Activated T-cell treated with anti-CD3 and anti-CD28 coated beads, Interleukin-2, amount 50 U/mL, for 48 hours (primary cell): ENCODE measurements at regions not wholly inside any gene's neighbourhood (a gene's known extent, or its start where the extent isn't known, plus 50 kb on each side); places are given as distances from the start of the nearest gene placed in this dataset.
"Not testable (repeated sequence)": the region's sequence is repeated elsewhere in the genome, so short reads cannot be mapped to it uniquely, and the experiment has no call there.

Source experiments
- DNase-seq, 2 experiments: peaks; one replicate each; pipeline ENCODE4 v3.0.0-alpha.2; 2020

DNA sequence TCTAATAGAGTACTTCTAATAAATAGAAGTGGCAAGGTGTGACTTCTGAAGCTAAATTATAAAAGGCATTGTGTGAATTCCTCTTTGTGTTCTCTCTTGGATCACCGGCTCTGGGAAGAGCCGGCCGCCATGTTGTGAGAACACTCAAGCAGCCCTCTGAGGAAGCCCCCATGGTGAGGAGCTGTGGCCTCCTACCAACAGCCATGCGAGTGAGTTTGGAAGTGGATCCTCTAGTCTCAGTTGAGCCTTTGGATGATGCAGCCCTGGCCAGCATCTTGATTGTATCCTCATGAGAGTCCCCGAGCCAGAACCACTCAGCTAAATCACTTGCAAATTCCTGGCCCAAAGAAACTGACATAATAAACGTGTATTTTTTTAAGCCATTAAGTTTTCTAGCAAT lies 94.5 kb upstream of the CARD11 start:
- DNase-seq = no peak

DNA sequence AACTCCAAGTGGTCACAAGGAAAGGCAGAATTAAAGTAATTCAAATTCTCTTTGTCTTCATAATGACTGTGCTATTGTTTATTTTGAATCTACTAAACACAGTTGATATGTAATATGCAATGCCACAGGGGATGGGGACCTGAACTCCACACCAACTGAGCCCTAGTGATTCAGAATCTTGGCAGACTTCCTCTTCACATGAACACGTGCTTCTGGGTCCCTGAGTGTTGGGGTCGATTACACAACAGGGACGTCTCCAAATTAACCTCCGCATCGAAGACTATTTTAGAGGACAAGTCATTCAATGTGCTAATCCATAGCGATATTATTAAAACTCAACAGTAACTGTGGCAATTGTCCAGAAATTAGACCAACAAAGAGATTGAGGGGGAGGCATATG lies 95.3 kb upstream of the CARD11 start:
- DNase-seq = no peak

DNA sequence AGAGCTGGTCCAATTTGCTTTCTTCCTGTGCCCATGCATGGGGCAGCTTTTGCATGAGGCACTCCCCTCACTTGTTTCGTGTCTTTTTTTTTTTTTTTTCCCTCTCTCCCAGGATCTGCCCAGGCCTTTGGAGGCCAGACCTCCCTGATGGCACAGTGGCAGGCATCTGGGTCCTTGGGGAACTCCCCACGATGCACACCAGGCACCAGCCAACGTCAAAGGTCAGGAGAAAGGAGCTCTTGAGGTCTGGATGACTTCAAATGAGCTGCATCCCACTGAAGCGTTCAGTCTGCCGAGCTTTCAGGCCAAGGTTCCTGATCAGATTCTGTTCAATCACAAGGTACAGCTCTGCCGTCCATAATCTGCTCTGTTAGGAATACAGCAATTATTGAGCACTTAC lies 97.2 kb upstream of the CARD11 start:
- no peak for DNase-seq

- DNase-seq = no peak
Measured at GRCh38 chr7:3141326-3141725, 97.7 kb upstream of the CARD11 start.

DNA sequence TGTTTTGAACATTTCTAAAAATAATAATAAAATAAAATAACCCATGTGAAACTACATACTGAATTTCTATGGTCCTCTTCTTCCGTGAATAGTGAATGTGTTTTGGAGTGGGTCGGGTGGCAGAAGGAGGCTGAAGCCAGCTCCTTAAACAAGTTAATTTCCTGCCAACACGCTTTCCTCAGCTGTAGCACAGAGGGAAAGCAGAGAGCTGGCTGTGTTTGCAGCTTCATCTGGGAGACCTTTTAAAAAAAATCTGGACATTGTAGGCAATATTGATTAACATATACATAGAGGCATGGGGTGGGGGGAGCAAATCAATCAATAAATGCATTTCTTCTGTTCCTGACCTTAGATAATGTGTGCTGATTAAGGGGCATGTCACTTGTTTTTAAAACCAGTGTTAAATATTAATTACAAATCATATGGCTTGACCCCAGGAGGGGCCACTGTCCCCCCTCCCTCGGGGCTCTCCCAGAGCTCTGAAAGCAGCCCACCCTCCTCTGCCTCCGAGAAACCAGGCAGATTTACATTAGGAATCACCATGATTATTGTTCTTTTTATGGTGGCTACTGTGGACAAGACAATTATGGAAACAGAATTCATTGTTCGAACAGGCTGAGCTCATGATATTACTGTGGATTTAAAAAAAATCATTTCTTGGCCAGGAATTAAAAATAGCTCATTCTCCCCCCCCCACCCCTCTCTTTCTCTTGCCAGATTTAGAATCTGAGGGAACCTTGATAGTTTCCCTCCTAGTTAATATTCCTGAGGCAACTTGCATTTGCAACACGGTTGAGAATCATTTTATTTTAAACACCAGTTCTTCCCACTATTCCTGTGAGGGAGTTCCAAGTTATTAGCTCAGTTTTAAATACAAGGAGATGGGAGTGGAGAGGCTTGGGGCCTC lies 100.5 kb upstream of the CARD11 start:
- DNase-seq = no peak

DNA sequence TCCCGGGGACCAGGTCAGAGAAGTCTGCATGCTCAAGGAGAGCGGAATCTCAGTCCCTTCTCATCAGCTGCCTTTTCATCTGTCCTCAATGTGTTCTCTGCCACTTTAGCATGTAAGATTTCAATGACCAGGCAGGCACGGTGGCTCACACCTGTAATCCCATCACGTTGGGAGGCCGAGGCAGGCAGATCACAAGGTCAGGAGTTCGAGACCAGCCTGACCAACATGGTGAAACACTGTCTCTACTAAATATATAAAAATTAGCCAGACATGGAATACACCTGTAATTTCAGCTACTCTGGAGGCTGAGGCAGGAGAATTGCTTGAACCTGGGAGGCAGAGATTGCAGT lies 101.1 kb upstream of the CARD11 start:
- DNase-seq = not testable (repeated sequence)

DNA sequence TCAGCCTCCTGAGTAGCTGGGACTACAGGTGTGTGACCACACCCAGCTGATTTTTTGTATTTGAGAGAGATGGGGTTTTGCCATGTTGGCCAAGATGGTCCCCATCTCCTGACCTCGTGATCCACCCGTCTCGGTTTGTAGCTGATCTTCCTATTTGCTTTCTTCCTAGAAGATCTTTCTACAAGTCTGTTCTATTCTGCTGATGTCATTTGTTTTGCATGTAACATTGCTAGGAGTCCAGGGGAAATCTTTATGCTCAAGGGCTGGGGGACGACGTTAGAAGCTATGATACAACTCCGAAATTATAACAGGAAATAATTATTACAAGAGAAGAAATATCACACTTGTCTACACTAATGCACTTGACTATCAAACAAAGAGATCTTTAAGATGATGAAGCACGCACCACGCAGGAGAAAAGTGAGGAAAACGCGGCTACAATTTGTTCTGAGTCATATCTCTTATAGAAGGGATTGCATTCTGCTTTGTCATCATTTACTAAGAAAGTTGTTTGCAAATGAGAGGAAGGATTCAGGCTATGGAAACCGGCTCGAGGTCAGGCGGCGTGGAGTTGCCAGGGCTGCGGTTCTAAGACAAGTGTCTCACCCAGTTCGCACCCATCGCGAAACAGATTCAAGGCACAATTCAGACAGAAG lies 103.0 kb upstream of the CARD11 start:
- no peak for DNase-seq

GRCh38 chr7:3148471-3148870 lies 104.8 kb upstream of the CARD11 start:
- DNase-seq = not testable (repeated sequence)

DNA sequence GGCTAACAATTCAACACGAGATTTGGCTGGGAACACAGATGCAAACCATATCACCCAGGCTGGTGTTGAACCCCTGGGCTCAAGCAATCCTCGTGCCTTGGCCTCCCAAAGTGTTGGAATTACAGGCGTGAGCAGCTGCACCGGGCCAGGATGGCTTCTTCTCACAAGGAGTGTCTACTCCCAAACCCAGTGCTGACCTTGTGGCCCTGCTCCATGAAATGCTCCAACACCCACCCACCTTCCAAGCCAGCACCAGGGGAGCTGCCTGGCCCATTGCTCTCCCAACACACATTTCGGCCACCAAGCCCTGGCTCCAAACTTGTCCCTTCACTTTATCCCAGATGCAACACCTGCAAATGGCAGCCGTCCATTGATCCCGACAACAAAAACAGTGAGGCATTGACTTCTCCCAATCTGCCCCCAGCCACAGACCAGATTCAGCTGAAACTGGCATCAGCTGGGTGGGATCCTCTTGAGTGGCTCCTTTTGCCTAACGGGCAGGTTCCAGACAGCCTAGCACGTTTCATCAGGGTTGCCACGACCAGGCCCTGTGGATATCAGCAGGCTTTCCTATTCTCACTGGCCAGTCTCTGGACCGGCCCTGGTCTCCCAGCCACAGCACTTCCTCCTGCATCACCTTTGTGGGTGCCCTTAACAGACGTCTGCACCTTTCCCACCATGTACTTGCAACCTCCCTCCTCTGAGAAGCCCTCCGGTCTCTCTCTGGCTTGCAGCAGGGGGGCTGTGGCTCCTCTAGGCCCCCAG lies 105.7 kb upstream of the CARD11 start:
- no peak for DNase-seq

DNA sequence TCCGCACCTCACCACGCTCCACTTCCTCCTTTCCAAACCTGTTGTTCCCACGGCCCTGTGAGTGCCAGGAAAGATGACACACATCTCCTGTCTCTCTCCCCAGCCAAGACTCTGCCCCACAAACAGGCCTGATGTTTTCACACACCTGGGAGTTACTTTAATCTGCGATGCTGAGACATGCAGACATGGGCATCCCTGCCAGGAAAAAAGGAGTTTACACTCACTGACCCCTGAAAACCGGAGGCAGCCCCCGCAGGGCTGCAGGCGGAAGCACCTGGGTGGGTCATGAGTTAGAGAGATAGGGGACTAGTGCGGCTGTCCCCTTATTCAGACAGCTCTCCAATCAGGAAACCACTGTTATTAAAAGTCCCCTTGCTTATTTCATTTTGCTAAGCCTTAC lies 106.4 kb upstream of the CARD11 start:
- no peak for DNase-seq

GRCh38 chr7:3151784-3152183 lies 108.1 kb upstream of the CARD11 start:
- DNase-seq = no peak

- DNase-seq = no peak
Measured at GRCh38 chr7:3152714-3153113, 109.0 kb upstream of the CARD11 start.

- no peak for DNase-seq
Measured at GRCh38 chr7:3153118-3153517, 109.5 kb upstream of the CARD11 start.

DNA sequence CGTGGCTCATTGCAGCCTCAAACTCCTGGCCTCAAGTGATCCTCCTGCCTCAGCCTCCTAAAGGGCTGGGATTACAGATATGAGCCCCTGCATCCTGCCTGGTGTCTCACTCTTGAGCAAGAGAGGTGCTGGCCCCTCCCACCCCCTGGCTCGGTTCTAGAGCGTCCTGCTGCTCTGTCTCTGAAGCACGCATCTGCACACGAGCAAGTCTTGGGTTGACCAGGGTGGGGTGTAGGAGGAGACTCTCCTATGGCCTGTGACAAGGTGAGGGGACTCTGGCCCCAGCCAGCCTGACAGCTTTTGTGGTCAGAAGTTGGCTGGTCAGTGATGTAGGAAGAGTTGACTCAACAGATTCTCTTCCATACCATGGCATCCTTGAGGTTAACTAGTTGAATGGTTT lies 110.7 kb upstream of the CARD11 start:
- DNase-seq = no peak

DNA sequence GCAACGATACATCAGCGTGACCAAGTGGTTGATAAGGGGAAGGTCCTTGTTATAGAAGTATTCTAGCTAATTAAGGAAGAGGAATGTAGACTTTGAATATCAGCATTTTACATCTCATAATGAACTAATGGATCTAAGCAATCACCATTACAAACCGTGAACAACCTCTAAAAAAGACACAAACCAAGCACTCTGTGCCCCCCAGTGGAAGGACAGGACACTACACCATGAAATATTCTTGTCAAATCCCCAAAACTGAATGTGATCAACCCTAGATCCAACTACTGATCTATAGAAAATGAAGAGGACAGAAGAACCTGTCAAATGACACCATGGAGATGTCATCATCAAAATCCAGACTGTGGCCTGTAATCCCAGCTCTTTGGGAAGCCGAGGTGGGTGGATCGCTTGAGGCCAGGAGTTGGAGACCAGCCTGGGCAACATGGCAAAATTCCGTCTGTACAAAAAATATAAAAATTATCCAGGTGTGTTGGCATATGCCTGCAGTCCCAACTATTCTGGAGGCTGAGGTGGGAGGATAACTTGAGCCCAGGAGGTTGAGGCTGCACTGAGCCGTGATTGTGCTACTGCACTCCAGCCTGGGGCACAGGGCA lies 111.3 kb upstream of the CARD11 start:
- DNase-seq = peak; percentile 70 to 76

- DNase-seq = no peak
Measured at GRCh38 chr7:3156508-3156907, 112.8 kb upstream of the CARD11 start.

DNA sequence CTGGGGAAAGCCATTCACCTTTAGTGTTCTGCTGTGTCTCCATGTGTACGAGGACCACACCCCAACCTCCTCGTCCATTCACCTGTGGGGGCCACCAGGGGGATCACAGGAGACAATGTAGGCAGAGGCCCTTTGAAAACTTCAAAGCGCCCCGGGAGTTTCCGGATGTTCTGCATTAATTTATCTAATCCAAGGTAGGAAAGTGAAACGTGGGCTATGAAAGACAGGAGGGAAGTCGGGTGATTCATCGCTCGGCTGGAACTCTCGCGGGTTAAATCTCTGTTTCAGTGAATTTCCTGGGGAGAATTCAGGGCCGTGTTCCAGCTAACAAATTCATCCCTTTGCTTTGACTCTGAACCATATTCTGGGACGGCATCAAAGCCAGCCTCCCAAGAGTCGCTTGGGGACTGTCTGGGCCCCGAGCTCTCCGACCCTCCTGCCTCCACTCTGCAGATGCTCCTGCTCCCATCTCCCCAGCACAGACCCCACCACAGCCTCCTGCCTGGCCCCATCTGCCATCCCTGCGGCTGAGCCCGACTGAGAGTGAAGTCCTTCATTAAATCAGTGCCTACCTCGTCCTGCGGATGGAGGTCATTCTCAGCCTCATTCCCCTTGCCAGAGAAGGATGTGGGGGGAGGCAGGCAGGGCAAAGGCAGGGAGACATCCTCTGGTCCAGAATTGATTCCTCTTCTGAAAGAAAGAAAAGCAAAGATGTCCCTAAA lies 114.1 kb upstream of the CARD11 start:
- DNase-seq = no peak

DNA sequence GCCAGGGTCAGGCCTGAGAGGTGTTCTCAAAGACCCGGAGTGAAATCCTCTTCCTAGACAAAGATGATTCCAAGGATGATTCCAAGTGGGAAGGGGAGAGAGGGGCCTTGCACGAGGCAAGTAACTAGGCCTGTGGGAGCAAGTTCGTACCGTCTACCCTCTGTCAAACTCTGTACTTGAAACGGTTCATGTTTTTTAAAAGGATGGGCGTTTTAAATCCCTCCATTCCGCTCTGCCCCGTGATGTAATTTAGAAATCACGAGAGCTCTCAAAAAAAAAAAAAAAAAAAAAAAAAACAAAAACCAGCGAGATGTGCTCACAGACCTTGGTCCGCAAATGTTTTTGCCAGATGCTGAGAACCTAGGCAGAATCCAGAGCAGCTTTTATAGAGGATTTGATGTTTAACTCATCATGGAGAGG lies 114.7 kb upstream of the CARD11 start:
- no peak for DNase-seq

GRCh38 chr7:3159039-3159438 lies 115.4 kb upstream of the CARD11 start:
- no peak for DNase-seq

DNA sequence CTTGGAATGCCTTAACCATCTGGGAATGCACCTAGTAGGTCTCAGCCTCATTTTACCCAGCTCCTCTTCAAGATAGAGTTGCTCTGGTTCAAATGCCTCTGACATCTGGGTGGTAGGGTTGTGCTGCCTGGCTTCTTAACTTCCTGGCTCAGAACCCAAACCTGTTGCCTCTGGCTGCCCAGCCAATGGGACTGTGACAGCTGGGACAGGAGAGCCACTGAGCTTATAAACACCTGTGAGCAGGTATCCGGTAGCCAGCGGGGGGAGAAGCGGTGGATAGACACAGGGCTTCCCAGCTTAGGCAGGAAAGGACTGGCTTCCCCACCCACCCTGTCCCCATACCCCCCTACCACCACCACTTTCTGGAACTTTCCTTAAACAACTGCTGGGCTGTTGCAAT lies 115.8 kb upstream of the CARD11 start:
- DNase-seq = no peak

GRCh38 chr7:3159926-3160325 lies 116.3 kb upstream of the CARD11 start:
- not testable (repeated sequence) for DNase-seq

- peak in 1 of 2 experiments; percentile 27 for DNase-seq
Measured at GRCh38 chr7:3162289-3162688, 118.6 kb upstream of the CARD11 start.

GRCh38 chr7:3162798-3163197 lies 119.1 kb upstream of the CARD11 start:
- DNase-seq = not testable (repeated sequence)
